Ovary (tissue), 3 donors: ENCODE measurements at regions not wholly inside any gene's neighbourhood (a gene's known extent, or its start where the extent isn't known, plus 50 kb on each side); places are given as distances from the start of the nearest gene placed in this dataset.

ENCODE experiments used
- CTCF ChIP-seq, 3 donors: fragments of 450-650 bp in 2 of 3; fragments of 200-600 bp in 1 of 3; IDR thresholded peaks; one replicate each; pipeline versions ENCODE4 v1.5.1 to v1.8.0; 2016 to 2022; ENCODE audit warnings: antibody characterized with exemption in 3 of 3, mild to moderate bottlenecking in 1 of 3
- POLR2A ChIP-seq: fragments of 450-650 bp; IDR thresholded peaks from one replicate; pipeline ENCODE4 v1.6.1; 2017; ENCODE audit warnings: antibody characterized with exemption, mild to moderate bottlenecking, moderate library complexity
- donor health status: DM: no; HTN: no; CAD: no.

DNA sequence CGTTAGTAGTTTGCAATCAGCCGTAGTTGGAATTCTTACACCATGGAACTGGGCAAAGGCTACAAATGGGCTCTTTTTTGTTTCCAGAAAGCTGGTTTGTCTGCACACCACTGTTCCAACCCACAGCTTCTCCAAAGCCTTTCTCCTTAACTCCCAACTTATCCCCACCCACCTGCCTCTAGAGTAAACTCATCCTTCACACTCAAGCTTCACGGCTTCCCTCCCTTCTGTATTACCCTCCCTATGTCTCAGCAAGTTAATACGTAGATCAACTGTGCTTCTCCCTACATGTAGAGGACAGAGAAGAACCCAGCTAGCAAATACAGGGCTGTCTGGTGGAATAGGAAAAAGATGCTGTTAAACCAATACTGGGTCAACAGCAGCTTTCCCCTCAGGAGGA, 363.0 kb upstream of the IL12A start:
- TF ChIP-seq CTCF (IDR thresholded peaks at IDR 0.05): no peak
- no peak for TF ChIP-seq POLR2A
